ENCODE measurements at regions not wholly inside any gene's neighbourhood (a gene's known extent, or its start where the extent isn't known, plus 50 kb on each side); places are given as distances from the start of the nearest gene placed in this dataset.

GRCh38 chr11:119905162-119905561, 176.2 kb upstream of the NECTIN1 start:
- H3K4me1 ChIP-seq: peaks cover 14% of the 10 kb centered on the region
- DNase-seq (ENCODE audit: low spot score in 2 of 2): no peak
- H3K9me3 ChIP-seq: no peaks in the 10 kb centered on the region
- H3K27me3 ChIP-seq: peaks cover 18% of the 10 kb centered on the region
- TF ChIP-seq POLR2A (IDR thresholded peaks at IDR 0.05) (no peak), CTCF (IDR thresholded peaks at IDR 0.05) (no peak), POLR2AphosphoS5 (IDR thresholded peaks at IDR 0.05) (no peak), EP300 (IDR thresholded peaks at IDR 0.05) (no peak)
- no peak overlapping the region for H3K4me3 ChIP-seq
- 94% methylated on average over 4 of the region's 4 CpGs for WGBS
- no peak overlapping the region for H3K27ac ChIP-seq
- H3K36me3 ChIP-seq: no peaks in the 10 kb centered on the region

- Histone ChIP-seq H3K4me1 (peaks cover 14% of the 10 kb centered on the region), H3K9me3 (no peaks in the 10 kb centered on the region), H3K36me3 (no peaks in the 10 kb centered on the region), H3K27me3 (peaks cover 18% of the 10 kb centered on the region), H3K4me3 (no peak overlapping the region), H3K27ac (no peak overlapping the region)
- DNase-seq (ENCODE audit: low spot score in 2 of 2): no peak
- 78% methylated on average over 4 of the region's 4 CpGs for WGBS
- no peak for TF ChIP-seq EP300 (IDR thresholded peaks at IDR 0.05)
- no peak for TF ChIP-seq CTCF (IDR thresholded peaks at IDR 0.05)
- TF ChIP-seq POLR2A (IDR thresholded peaks at IDR 0.05): no peak
- no peak for TF ChIP-seq POLR2AphosphoS5 (IDR thresholded peaks at IDR 0.05)
Measured at GRCh38 chr11:119904531-119905035, 175.6 kb upstream of the NECTIN1 start.

- no peak for TF ChIP-seq EP300 (IDR thresholded peaks at IDR 0.05)
- no peak for TF ChIP-seq POLR2AphosphoS5 (IDR thresholded peaks at IDR 0.05)
- no peak for TF ChIP-seq POLR2A (IDR thresholded peaks at IDR 0.05)
- TF ChIP-seq CTCF (IDR thresholded peaks at IDR 0.05): no peak
- peaks cover 14% of the 10 kb centered on the region for H3K4me1 ChIP-seq
- no peak overlapping the region for H3K27ac ChIP-seq
- no peak overlapping the region for H3K4me3 ChIP-seq
- whole genome bisulfite sequencing: 94% methylated on average over 8 of the region's 8 CpGs
- DNase-seq (ENCODE audit: low spot score in 2 of 2): no peak
- no peaks in the 10 kb centered on the region for H3K9me3 ChIP-seq
- H3K27me3 ChIP-seq: peaks cover 14% of the 10 kb centered on the region
- no peaks in the 10 kb centered on the region for H3K36me3 ChIP-seq
Measured at GRCh38 chr11:119903821-119904220, 174.8 kb upstream of the NECTIN1 start.

- Histone ChIP-seq H3K4me3 (no peak overlapping the region), H3K36me3 (no peaks in the 10 kb centered on the region), H3K4me1 (peaks cover 13% of the 10 kb centered on the region), H3K27ac (no peak overlapping the region), H3K27me3 (peaks cover 11% of the 10 kb centered on the region), H3K9me3 (no peaks in the 10 kb centered on the region)
- 76% methylated on average over 5 of the region's 5 CpGs for WGBS
- no peak for TF ChIP-seq CTCF (IDR thresholded peaks at IDR 0.05)
- TF ChIP-seq EP300 (IDR thresholded peaks at IDR 0.05): no peak
- no peak for TF ChIP-seq POLR2AphosphoS5 (IDR thresholded peaks at IDR 0.05)
- TF ChIP-seq POLR2A (IDR thresholded peaks at IDR 0.05): no peak
- no peak for DNase-seq (ENCODE audit: low spot score in 2 of 2)
Measured at GRCh38 chr11:119903389-119903788, 174.4 kb upstream of the NECTIN1 start.

GRCh38 chr11:119902656-119903231, 173.7 kb upstream of the NECTIN1 start:
- H3K4me1 ChIP-seq: peaks cover 6% of the 10 kb centered on the region
- H3K36me3 ChIP-seq: no peaks in the 10 kb centered on the region
- no peak overlapping the region for H3K27ac ChIP-seq

More at GRCh38 chr11:119902656-119903231, 173.7 kb upstream of the NECTIN1 start:
- no peaks in the 10 kb centered on the region for H3K9me3 ChIP-seq
- H3K4me3 ChIP-seq: no peak overlapping the region
- peaks cover 8% of the 10 kb centered on the region for H3K27me3 ChIP-seq
- DNase-seq (ENCODE audit: low spot score in 2 of 2): no peak
- no peak for TF ChIP-seq POLR2AphosphoS5 (IDR thresholded peaks at IDR 0.05)
- TF ChIP-seq EP300 (IDR thresholded peaks at IDR 0.05): no peak
- TF ChIP-seq CTCF (IDR thresholded peaks at IDR 0.05): no peak
- TF ChIP-seq POLR2A (IDR thresholded peaks at IDR 0.05): no peak
- 79% methylated on average over 9 of the region's 9 CpGs for WGBS
